Adrenal gland (tissue), 9 donors: ENCODE measurements at regions not wholly inside any gene's neighbourhood (a gene's known extent, or its start where the extent isn't known, plus 50 kb on each side); places are given as distances from the start of the nearest gene placed in this dataset.
A peak's percentile ranks its signal among the peaks of the same experiment; 100 is the strongest.

ENCODE experiments used
- DNase-seq, 7 donors: peaks; one replicate each; pipeline ENCODE4 v3.0.0-alpha.2; 2019 to 2020
- H3K27ac ChIP-seq, 5 donors: fragments of 200-600 bp; sonication (generic) in 4 of 5; 1 replicate in 3 of 5; 2 replicates in 2 of 5; pipeline versions ENCODE4 v1.5.1 to v1.8.0; 2016 to 2020; ENCODE audit warnings: mild to moderate bottlenecking in 1 of 5
- H3K27me3 ChIP-seq: fragments of 200-600 bp; 2 replicates; pipeline ENCODE4 v1.8.0; 2021
- H3K36me3 ChIP-seq, 2 donors: fragments of 200-600 bp; replicated peaks in 1 of 2; 1 replicate in 1 of 2; 2 replicates in 1 of 2; pipeline versions ENCODE4 v1.5.1 to v1.8.0; 2018 to 2022
- H3K4me1 ChIP-seq, 2 donors: fragments of 200-600 bp; replicated peaks in 1 of 2; 1 replicate in 1 of 2; 2 replicates in 1 of 2; pipeline versions ENCODE4 v1.5.1 to v1.8.0; 2018 to 2021
- H3K4me3 ChIP-seq, 4 donors: fragments of 200-600 bp; sonication (generic) in 3 of 4; one replicate each; pipeline ENCODE4 v1.5.1; 2016 to 2018
- H3K9me3 ChIP-seq, 3 donors: fragments of 200-600 bp; sonication (generic) in 1 of 3; replicated peaks in 1 of 3; 1 replicate in 2 of 3; 2 replicates in 1 of 3; pipeline versions ENCODE4 v1.5.1 to v1.8.0; 2016 to 2021
- POLR2A ChIP-seq, 2 donors: fragments of 450-650 bp; IDR thresholded peaks; one replicate each; pipeline ENCODE4 v1.6.1; 2017; ENCODE audit warnings: antibody characterized with exemption in 2 of 2, mild to moderate bottlenecking in 2 of 2, moderate library complexity in 1 of 2
- WGBS, 4 donors: extraction: QIAGEN DNeasy Blood & Tissue Kit in 2 of 4; methylation state at CpG; one replicate each; pipeline versions ENCODE4 v1.1.5 to v1.1.7; 2013 to 2017; 5-methylcytosine and 5-hydroxymethylcytosine counted together
- intact Hi-C, 2 donors: fragments of 100-400 bp; cut with DNase I; formaldehyde crosslinking; loops; one replicate each; pipeline versions ENCODE4 v1.14.1 to v1.15.0; 2022 to 2023
- TF ChIP-seq, protein P1 (sequence below), 6 experiments: fragments of 450-650 bp in 4 of 6; fragments of 200-600 bp in 2 of 6; sonication (generic) in 1 of 6; IDR thresholded peaks; 1 replicate in 5 of 6; 2 replicates in 1 of 6; pipeline versions ENCODE4 v1.5.1 to v1.8.0; 2016 to 2021; ENCODE audit warnings: antibody characterized with exemption in 6 of 6, mild to moderate bottlenecking in 2 of 6, moderate library complexity in 1 of 6
- donor health status: healthy with polysubstance abuse.
- donor health status: Bipolar disorder and iron deficiency.
- donor health status: DM: yes; HTN: yes; CAD: no.
- donor health status: DM: no; HTN: no; CAD: no.
- donor health status: DM: no; HTN: no; CAD: no.

DNA sequence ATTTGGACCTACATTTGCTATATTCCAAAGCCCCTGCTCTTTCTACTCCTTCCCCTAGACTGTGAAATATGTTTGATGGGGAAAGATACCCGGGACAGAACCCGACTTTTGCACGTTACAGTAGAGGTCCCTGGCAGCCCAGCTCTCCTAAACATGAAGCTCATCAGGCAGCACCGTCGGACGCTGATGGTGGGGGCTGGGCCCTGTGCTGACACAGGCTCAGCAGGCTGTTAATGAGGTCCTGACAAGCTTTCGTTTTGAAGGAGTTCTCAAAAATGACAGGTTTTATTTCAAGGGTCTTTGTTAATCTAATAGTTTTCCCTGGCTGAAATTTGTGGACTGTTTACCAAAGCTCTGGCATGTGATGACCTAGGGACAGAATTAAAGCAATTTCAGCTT lies 102.3 kb downstream of the SLC25A47 start:
- H3K27me3 ChIP-seq: no peaks in the 10 kb centered on the region
- no peak overlapping the region for H3K4me3 ChIP-seq
- H3K4me1 ChIP-seq: peaks cover 0 to 21% of the 10 kb centered on the region in 2 donors
- WGBS, 4 donors: 84 to 95% (median 92%) methylated on average over 7 of the region's 7 CpGs
- no peaks in the 10 kb centered on the region for H3K36me3 ChIP-seq
- peak overlapping the region in 1 of 5 donors; percentile 76 for H3K27ac ChIP-seq
- H3K9me3 ChIP-seq: no peaks in the 10 kb centered on the region
- intact Hi-C loops: no loop called here
- no peak for DNase-seq
- TF ChIP-seq POLR2A (IDR thresholded peaks at IDR 0.05): no peak
- TF ChIP-seq, protein P1, sequence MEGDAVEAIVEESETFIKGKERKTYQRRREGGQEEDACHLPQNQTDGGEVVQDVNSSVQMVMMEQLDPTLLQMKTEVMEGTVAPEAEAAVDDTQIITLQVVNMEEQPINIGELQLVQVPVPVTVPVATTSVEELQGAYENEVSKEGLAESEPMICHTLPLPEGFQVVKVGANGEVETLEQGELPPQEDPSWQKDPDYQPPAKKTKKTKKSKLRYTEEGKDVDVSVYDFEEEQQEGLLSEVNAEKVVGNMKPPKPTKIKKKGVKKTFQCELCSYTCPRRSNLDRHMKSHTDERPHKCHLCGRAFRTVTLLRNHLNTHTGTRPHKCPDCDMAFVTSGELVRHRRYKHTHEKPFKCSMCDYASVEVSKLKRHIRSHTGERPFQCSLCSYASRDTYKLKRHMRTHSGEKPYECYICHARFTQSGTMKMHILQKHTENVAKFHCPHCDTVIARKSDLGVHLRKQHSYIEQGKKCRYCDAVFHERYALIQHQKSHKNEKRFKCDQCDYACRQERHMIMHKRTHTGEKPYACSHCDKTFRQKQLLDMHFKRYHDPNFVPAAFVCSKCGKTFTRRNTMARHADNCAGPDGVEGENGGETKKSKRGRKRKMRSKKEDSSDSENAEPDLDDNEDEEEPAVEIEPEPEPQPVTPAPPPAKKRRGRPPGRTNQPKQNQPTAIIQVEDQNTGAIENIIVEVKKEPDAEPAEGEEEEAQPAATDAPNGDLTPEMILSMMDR (IDR thresholded peaks at IDR 0.05): no peak

DNA sequence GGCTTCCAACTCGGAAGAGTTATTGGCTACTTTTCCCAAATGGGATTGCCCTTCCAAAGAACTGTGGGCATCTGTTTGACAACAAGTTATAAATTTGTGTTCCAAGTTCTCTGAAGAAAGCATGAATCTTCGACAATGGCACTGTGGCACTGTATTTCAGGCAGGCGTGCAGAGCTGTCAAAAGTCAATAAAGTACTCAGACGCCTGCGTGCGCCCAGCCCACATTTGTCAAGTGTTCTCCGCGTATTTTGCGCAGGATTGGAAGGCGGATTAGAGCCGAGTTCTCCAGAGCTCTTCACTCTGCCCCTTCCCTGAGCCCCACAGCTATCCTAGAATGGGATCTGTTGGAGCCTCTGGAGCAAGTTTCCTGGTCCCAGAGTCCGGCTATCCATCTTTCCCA lies 103.2 kb downstream of the SLC25A47 start:
- peaks cover 0 to 21% of the 10 kb centered on the region in 2 donors for H3K4me1 ChIP-seq
- no peaks in the 10 kb centered on the region for H3K27me3 ChIP-seq
- DNase-seq: no peak
- intact Hi-C loops: no loop called here
- WGBS, 4 donors: 89 to 97% (median 96%) methylated on average over 12 of the region's 12 CpGs
- no peak for TF ChIP-seq POLR2A (IDR thresholded peaks at IDR 0.05)
- TF ChIP-seq, protein P1 (IDR thresholded peaks at IDR 0.05): no peak
- H3K36me3 ChIP-seq: no peaks in the 10 kb centered on the region
- H3K9me3 ChIP-seq: no peaks in the 10 kb centered on the region
- no peak overlapping the region for H3K27ac ChIP-seq
- H3K4me3 ChIP-seq: no peak overlapping the region

DNA sequence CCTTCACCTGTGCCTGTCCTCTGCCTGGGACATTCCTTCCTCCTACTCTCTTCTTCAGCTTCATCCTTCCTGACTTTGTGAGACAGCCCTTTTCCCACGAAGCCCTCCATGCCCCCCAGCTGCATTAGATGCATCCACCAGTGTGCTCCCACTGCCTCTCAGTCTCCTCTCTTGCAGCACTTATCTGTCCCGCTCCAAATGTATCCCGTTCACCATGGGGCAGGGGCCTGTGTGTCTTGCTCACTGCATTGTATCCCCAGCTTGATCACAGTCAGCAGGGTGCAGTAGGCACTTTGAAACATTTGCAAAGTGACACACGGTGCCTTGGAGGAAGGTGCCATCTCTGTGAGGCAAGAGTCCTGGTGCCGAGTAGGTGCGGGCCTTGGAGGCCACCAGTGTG lies 104.0 kb downstream of the SLC25A47 start:
- peak overlapping the region in 1 of 5 donors; percentile 71 for H3K27ac ChIP-seq
- no peak overlapping the region for H3K4me3 ChIP-seq
- TF ChIP-seq POLR2A (IDR thresholded peaks at IDR 0.05): no peak
- TF ChIP-seq, protein P1 (IDR thresholded peaks at IDR 0.05): no peak
- no peaks in the 10 kb centered on the region for H3K36me3 ChIP-seq
- H3K27me3 ChIP-seq: no peaks in the 10 kb centered on the region
- no peak for DNase-seq
- H3K9me3 ChIP-seq: no peaks in the 10 kb centered on the region
- WGBS, 4 donors: 70 to 84% (median 83%) methylated on average over 4 to 6 of the region's 6 CpGs
- intact Hi-C loops: no loop called here
- peaks cover 0 to 21% of the 10 kb centered on the region in 2 donors for H3K4me1 ChIP-seq

DNA sequence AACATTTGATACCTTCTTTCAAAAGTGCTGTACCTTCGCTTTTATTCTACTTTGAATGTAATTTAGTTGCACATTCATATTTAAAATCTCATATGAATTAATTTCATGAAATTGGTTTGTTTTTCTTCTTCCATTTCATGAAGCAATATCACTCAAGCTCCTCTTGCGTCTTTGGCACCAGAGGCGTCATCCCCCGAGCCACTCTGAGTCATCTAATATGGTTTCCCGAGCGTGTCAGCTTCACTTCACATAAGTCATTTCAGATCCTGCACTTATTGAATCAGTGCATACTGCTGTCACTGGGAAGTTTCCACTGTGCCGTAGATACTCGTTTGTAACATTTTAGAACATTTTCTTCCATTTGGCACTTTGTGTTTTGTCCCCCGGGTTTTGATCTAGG lies 105.6 kb downstream of the SLC25A47 start:
- H3K27me3 ChIP-seq: no peaks in the 10 kb centered on the region
- no peak overlapping the region for H3K4me3 ChIP-seq
- peak overlapping the region in 1 of 5 donors; percentile 71 for H3K27ac ChIP-seq
- 78 to 84% (median 79%) methylated on average over 9 of the region's 9 CpGs for WGBS, 4 donors
- DNase-seq: peak in 1 of 7 donors; percentile 91
- H3K36me3 ChIP-seq: no peaks in the 10 kb centered on the region
- peaks cover 0 to 8% of the 10 kb centered on the region in 2 donors for H3K4me1 ChIP-seq
- no peak for TF ChIP-seq POLR2A (IDR thresholded peaks at IDR 0.05)
- TF ChIP-seq, protein P1 (IDR thresholded peaks at IDR 0.05): no peak
- intact Hi-C loops: no loop called here
- no peaks in the 10 kb centered on the region for H3K9me3 ChIP-seq
